DND-41 (cell line): ENCODE measurements at regions not wholly inside any gene's neighbourhood (a gene's known extent, or its start where the extent isn't known, plus 50 kb on each side); places are given as distances from the start of the nearest gene placed in this dataset.

Source experiments
- EZH2 ChIP-seq: IDR thresholded peaks from 3 replicates; pipeline ENCODE4 v1.6.1; 2012; ENCODE audit warnings: borderline replicate concordance, low read depth, mild to moderate bottlenecking, moderate library complexity, low read length, inconsistent platforms; ENCODE audit not compliant: severe bottlenecking
- TF ChIP-seq, protein P1 (sequence below): IDR thresholded peaks from 2 replicates; pipeline ENCODE4 v1.5.1; 2012; ENCODE audit warnings: borderline replicate concordance, low read length, moderate library complexity, mild to moderate bottlenecking; ENCODE audit not compliant: poor library complexity, severe bottlenecking; ENCODE audit errors: extremely low read depth

DNA sequence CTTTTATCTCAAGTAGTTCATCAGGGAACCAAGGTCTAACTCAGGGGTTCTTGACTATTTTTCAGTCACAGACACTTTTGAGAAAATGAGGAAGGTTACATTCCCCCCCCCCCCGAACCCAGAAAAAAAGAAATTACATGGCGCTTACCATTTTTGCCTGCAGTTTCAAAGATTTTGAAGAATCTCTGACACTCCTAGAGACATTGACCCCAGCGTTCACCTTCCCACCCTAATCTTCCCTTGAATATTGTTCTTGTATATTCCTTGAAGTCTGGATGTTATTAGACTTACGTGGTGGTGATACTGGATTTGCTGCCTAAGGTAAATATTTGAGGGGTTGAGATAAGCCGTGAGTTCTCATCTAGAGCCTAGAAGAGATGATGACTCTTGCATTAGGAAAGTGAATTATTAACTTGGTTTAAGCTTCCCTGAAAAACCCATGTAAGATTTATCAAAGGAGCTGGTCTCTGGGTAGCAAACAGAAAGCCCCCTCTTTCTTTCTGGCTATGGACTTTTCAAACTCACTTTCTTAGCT, 245.7 kb upstream of the FOXK1 start:
- TF ChIP-seq, protein P1, sequence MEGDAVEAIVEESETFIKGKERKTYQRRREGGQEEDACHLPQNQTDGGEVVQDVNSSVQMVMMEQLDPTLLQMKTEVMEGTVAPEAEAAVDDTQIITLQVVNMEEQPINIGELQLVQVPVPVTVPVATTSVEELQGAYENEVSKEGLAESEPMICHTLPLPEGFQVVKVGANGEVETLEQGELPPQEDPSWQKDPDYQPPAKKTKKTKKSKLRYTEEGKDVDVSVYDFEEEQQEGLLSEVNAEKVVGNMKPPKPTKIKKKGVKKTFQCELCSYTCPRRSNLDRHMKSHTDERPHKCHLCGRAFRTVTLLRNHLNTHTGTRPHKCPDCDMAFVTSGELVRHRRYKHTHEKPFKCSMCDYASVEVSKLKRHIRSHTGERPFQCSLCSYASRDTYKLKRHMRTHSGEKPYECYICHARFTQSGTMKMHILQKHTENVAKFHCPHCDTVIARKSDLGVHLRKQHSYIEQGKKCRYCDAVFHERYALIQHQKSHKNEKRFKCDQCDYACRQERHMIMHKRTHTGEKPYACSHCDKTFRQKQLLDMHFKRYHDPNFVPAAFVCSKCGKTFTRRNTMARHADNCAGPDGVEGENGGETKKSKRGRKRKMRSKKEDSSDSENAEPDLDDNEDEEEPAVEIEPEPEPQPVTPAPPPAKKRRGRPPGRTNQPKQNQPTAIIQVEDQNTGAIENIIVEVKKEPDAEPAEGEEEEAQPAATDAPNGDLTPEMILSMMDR: no peak
- no peak for TF ChIP-seq EZH2
